IMR-90 (cell line): ENCODE measurements at regions not wholly inside any gene's neighbourhood (a gene's known extent, or its start where the extent isn't known, plus 50 kb on each side); places are given as distances from the start of the nearest gene placed in this dataset.
A peak's percentile ranks its signal among the peaks of the same experiment; 100 is the strongest.

Source experiments
- ATAC-seq: fragments of 200-7000 bp; cut with Tn5 transposase; 2 replicates; pipeline ENCODE4 v1.9.1; 2020; ENCODE audit warnings: low read depth, mild to moderate bottlenecking, moderate library complexity
- BruUV-seq: library from RNA; stranded (reverse); fragments of 400-500 nt; replicated peaks from 2 replicates; lab custom pipeline; 2021; lab: Mats Ljungman, UMichigan
- CTCF ChIA-PET: fragments of 300-600 bp; formaldehyde crosslinking; extraction: SDS; loops from one replicate; lab custom pipeline; 2021; ENCODE audit warnings: antibody characterized with exemption; lab: Yijun Ruan, JAX
- POLR2A ChIA-PET: fragments of 300-600 bp; sonication (Branson Sonifier 250); formaldehyde crosslinking; loops from one replicate; lab custom pipeline; 2022; ENCODE audit warnings: antibody characterized with exemption; ENCODE audit not compliant: unreplicated experiment; lab: Charles Lee
- DNase-seq: peaks from one replicate; pipeline ENCODE4 v3.0.0; 2013
- H2AFZ ChIP-seq: replicated peaks from 2 replicates; pipeline ENCODE3; 2013; ENCODE audit warnings: low read length, mild to moderate bottlenecking; ENCODE audit not compliant: poor library complexity
- H2AK5ac ChIP-seq: 2 replicates; pipeline ENCODE4 v1.6.1; 2013; ENCODE audit warnings: low read depth, low read length, inconsistent platforms
- H2AK9ac ChIP-seq: replicated peaks from 2 replicates; pipeline ENCODE3; 2013; ENCODE audit warnings: mild to moderate bottlenecking, low read depth, low read length, moderate library complexity; ENCODE audit not compliant: poor library complexity
- H2BK120ac ChIP-seq: 2 replicates; pipeline ENCODE4 v1.6.1; 2013; ENCODE audit warnings: low read depth, low read length, inconsistent platforms
- H2BK15ac ChIP-seq: 3 replicates; pipeline ENCODE4 v1.6.1; 2013; ENCODE audit warnings: low read depth, low read length, inconsistent platforms
- H2BK20ac ChIP-seq: 2 replicates; pipeline ENCODE4 v1.6.1; 2013; ENCODE audit warnings: low read depth, mild to moderate bottlenecking, inconsistent platforms, low read length, moderate library complexity
- H2BK5ac ChIP-seq: 2 replicates; pipeline ENCODE4 v1.6.1; 2013; ENCODE audit warnings: mild to moderate bottlenecking, low read depth, low read length, inconsistent platforms; ENCODE audit not compliant: poor library complexity, severe bottlenecking
- H3K14ac ChIP-seq: replicated peaks from 2 replicates; pipeline ENCODE4 v1.6.1; 2013; ENCODE audit warnings: low read depth, low read length, inconsistent platforms
- H3K18ac ChIP-seq: 2 replicates; pipeline ENCODE4 v1.6.1; 2013; ENCODE audit warnings: low read depth, low read length, control low read depth
- H3K23ac ChIP-seq: 2 replicates; pipeline ENCODE4 v1.6.1; 2013; ENCODE audit warnings: low read depth, low read length, inconsistent platforms
- H3K27ac ChIP-seq: 2 replicates; pipeline ENCODE4 v1.5.1; 2013; ENCODE audit warnings: mild to moderate bottlenecking, control low read depth, low read length; ENCODE audit not compliant: insufficient read depth
- H3K27me3 ChIP-seq: 2 replicates; pipeline ENCODE4 v1.6.1; 2013; ENCODE audit warnings: low read length; ENCODE audit not compliant: control insufficient read depth, insufficient read depth
- H3K36me3 ChIP-seq: 2 replicates; pipeline ENCODE4 v1.6.1; 2013; ENCODE audit warnings: low read length, mixed read lengths; ENCODE audit not compliant: control insufficient read depth, insufficient read depth
- H3K4ac ChIP-seq: 2 replicates; pipeline ENCODE4 v1.6.1; 2013; ENCODE audit warnings: low read depth, low read length, inconsistent platforms
- H3K4me1 ChIP-seq: 2 replicates; pipeline ENCODE4 v1.6.1; 2013; ENCODE audit warnings: low read length, mixed read lengths; ENCODE audit not compliant: control insufficient read depth, insufficient read depth
- H3K4me2 ChIP-seq: 2 replicates; pipeline ENCODE4 v1.6.1; 2013; ENCODE audit warnings: low read depth, mild to moderate bottlenecking, control low read depth, low read length, moderate library complexity
- H3K4me3 ChIP-seq: 2 replicates; pipeline ENCODE4 v1.5.1; 2013; ENCODE audit warnings: low read depth, mild to moderate bottlenecking, control low read depth, low read length, moderate library complexity; ENCODE audit not compliant: insufficient read depth
- H3K56ac ChIP-seq: 2 replicates; pipeline ENCODE4 v1.6.1; 2013; ENCODE audit warnings: low read length, inconsistent platforms; ENCODE audit not compliant: insufficient read depth; ENCODE audit errors: extremely low read depth
- H3K79me1 ChIP-seq, 2 experiments: 2 replicates each; pipeline ENCODE4 v1.6.1; 2013; ENCODE audit warnings: low read length in 2 of 2, inconsistent platforms in 1 of 2, low read depth in 1 of 2
- H3K9ac ChIP-seq: 2 replicates; pipeline ENCODE4 v1.6.1; 2013; ENCODE audit warnings: low read depth, low read length, control low read depth
- H3K9me1 ChIP-seq: 2 replicates; pipeline ENCODE4 v1.6.1; 2013; ENCODE audit warnings: low read length, inconsistent platforms; ENCODE audit not compliant: insufficient read depth
- H3K9me3 ChIP-seq: 2 replicates; pipeline ENCODE4 v1.6.1; 2013; ENCODE audit warnings: low read length; ENCODE audit not compliant: control insufficient read depth, insufficient read depth
- H4K20me1 ChIP-seq: 2 replicates; pipeline ENCODE4 v1.6.1; 2013; ENCODE audit warnings: low read length, inconsistent platforms; ENCODE audit not compliant: insufficient read depth
- H4K5ac ChIP-seq: 2 replicates; pipeline ENCODE4 v1.6.1; 2013; ENCODE audit warnings: mild to moderate bottlenecking, low read depth, low read length, control low read depth
- H4K8ac ChIP-seq, 2 experiments: 2 replicates each; pipeline ENCODE4 v1.6.1; 2013; ENCODE audit warnings: low read depth in 2 of 2, low read length in 2 of 2, control low read depth in 1 of 2, inconsistent platforms in 1 of 2
- H4K91ac ChIP-seq: 2 replicates; pipeline ENCODE4 v1.6.1; 2013; ENCODE audit warnings: low read depth, low read length, inconsistent platforms; ENCODE audit not compliant: insufficient read depth
- CEBPB ChIP-seq: IDR thresholded peaks from 2 replicates; pipeline ENCODE4 v1.6.1; 2012; ENCODE audit warnings: low read depth, low read length, improper control_type of control experiment
- CHD1 ChIP-seq: IDR thresholded peaks from 2 replicates; pipeline ENCODE4 v1.6.1; 2012; ENCODE audit warnings: low read depth, low read length, improper control_type of control experiment
- CTCF ChIP-seq: conservative IDR thresholded peaks from 2 replicates; pipeline ENCODE4 v1.5.1; 2012; ENCODE audit warnings: mild to moderate bottlenecking, low read depth, low read length, improper control_type of control experiment
- MAFK ChIP-seq: IDR thresholded peaks from 2 replicates; pipeline ENCODE4 v1.6.1; 2012; ENCODE audit warnings: low read depth, low read length, improper control_type of control experiment
- MAZ ChIP-seq: IDR thresholded peaks from 2 replicates; pipeline ENCODE4 v1.6.1; 2012; ENCODE audit warnings: low read depth, mild to moderate bottlenecking, low read length, improper control_type of control experiment, moderate library complexity, borderline replicate concordance
- MXI1 ChIP-seq: IDR thresholded peaks from 2 replicates; pipeline ENCODE4 v1.6.1; 2012; ENCODE audit warnings: low read depth, mild to moderate bottlenecking, low read length, moderate library complexity, borderline replicate concordance
- NFE2L2 ChIP-seq: fragments of 150-350 bp; IDR thresholded peaks from 2 replicates; pipeline ENCODE4 v1.6.1; 2016; ENCODE audit warnings: low read depth, mild to moderate bottlenecking, low read length
- RCOR1 ChIP-seq: IDR thresholded peaks from 2 replicates; pipeline ENCODE4 v1.6.1; 2012; ENCODE audit warnings: mild to moderate bottlenecking, low read length, improper control_type of control experiment; ENCODE audit not compliant: insufficient replicate concordance
- USF2 ChIP-seq: fragments of 150-350 bp; IDR thresholded peaks from 2 replicates; pipeline ENCODE4 v1.6.1; 2017; ENCODE audit warnings: mild to moderate bottlenecking, antibody characterized with exemption, low read length, low read depth
- WGBS, 2 experiments: methylation state at CpG; one replicate each; pipeline versions ENCODE4 v1.1.5 to v1.1.7; 2013; ENCODE audit warnings: missing lambda C conversion rate in 2 of 2; ENCODE audit not compliant: insufficient read length in 1 of 2; ENCODE audit errors: extremely low coverage in 2 of 2; 5-methylcytosine and 5-hydroxymethylcytosine counted together
- dilution Hi-C: fragments of 300-500 bp; cut with HindIII; formaldehyde crosslinking; loops from one replicate; pipeline ENCODE4 v1.14.3; 2018; ENCODE audit warnings: low sequenced_read_pairs; ENCODE audit not compliant: unreplicated experiment
- in situ Hi-C: fragments of 300-500 bp; cut with MboI; formaldehyde crosslinking; loops from 3 replicates; pipeline ENCODE4 v1.14.3; 2019; ENCODE audit warnings: low sequenced_read_pairs, inconsistent platforms, mixed read lengths
- intact Hi-C: fragments of 100-400 bp; cut with micrococcal nuclease; formaldehyde crosslinking; loops from 2 replicates; pipeline ENCODE4 v1.10.0; 2022

- Histone ChIP-seq H2BK15ac (no peak overlapping the region), H3K23ac (no peak overlapping the region), H4K20me1 (peaks cover under 1% of the 10 kb centered on the region; the same call in 1 of the 2 replicates), H2AK5ac (no peak overlapping the region), H2AFZ (no peak overlapping the region), H2BK5ac (no peak overlapping the region), H3K9ac (no peak overlapping the region), H3K9me1 (no peaks in the 10 kb centered on the region), H3K56ac (no peak overlapping the region), H4K5ac (no peak overlapping the region), H3K9me3 (no peaks in the 10 kb centered on the region), H3K14ac (0 out of 2 replicates have a peak overlapping the region, but pooled peaks have one; percentile 58), H3K4ac (no peak overlapping the region), H2BK120ac (no peak overlapping the region), H4K91ac (no peak overlapping the region), H3K4me1 (peaks cover 6% of the 10 kb centered on the region), H4K8ac (no peak overlapping the region), H3K36me3 (peaks cover 8% of the 10 kb centered on the region; the same call in 1 of the 2 replicates), H3K27ac (no peak overlapping the region), H2BK20ac (no peak overlapping the region), H3K4me3 (no peak overlapping the region), H3K18ac (no peak overlapping the region), H3K4me2 (no peak overlapping the region), H3K79me1 (no peaks in the 10 kb centered on the region), H3K27me3 (no peaks in the 10 kb centered on the region), H2AK9ac (no peak overlapping the region)
- TF ChIP-seq CEBPB, result no peak
- TF ChIP-seq CHD1, result no peak
- no peak for TF ChIP-seq USF2
- no peak for TF ChIP-seq CTCF
- peak; percentile 38 for TF ChIP-seq MAFK
- peak; percentile 14; the same call in 1 of the 2 replicates for TF ChIP-seq NFE2L2
- TF ChIP-seq MAZ, result no peak
- TF ChIP-seq RCOR1, result no peak
- no peak for TF ChIP-seq MXI1
- ChIA-PET CTCF (interaction anchor here (1.7 kb wide), 1 partner anchor 10 kb away, joined by 6 read pairs; no protein-coding TSS in a partner anchor), POLR2A (no interaction called here)
- in situ Hi-C loops, result no loop called here
- peak; percentile 54 for DNase-seq
- ATAC-seq, result no peak; the same call in 1 of the 2 replicates
- dilution Hi-C loops, result no loop called here
- WGBS, 2 experiments, result 100% methylated on average over 3 of the region's 6 CpGs; no CpG with 5 or more reads in 1 of the 2 experiments
- intact Hi-C loops, result no loop called here
- no TSS peak for BruUV-seq
These were observed 289.7 kb upstream of the TPM1 start for GRCh38 chr15:62752657-62753517.
